Hepatic stellate cell (primary cell): ENCODE measurements at regions not wholly inside any gene's neighbourhood (a gene's known extent, or its start where the extent isn't known, plus 50 kb on each side); places are given as distances from the start of the nearest gene placed in this dataset.
"Not testable (repeated sequence)": the region's sequence is repeated elsewhere in the genome, so short reads cannot be mapped to it uniquely, and the experiment has no call there.

Source experiments
- DNase-seq: peaks from one replicate; pipeline ENCODE4 v3.0.0; 2011; ENCODE audit warnings: low spot score

DNA sequence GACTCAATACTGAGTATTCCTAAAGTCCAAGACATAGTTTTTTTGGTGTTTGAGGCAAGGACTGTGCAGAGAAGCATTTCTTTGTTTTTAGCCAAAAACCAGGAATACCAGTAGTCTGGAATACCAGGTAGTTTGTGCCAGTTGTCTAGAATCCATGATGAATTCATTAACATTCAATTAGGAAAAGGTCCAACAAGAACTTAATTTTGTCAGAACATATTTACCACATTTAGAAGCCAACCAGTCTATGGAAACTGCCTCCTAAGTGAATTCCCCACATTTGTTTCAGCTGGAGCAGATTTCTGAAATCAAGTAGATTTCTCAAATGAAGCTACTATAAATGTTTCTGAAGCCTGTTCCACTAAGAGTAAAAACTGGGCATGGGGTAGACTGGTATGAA is 1584.8 kb upstream of the ADGRL3 start:
- no peak for DNase-seq

DNA sequence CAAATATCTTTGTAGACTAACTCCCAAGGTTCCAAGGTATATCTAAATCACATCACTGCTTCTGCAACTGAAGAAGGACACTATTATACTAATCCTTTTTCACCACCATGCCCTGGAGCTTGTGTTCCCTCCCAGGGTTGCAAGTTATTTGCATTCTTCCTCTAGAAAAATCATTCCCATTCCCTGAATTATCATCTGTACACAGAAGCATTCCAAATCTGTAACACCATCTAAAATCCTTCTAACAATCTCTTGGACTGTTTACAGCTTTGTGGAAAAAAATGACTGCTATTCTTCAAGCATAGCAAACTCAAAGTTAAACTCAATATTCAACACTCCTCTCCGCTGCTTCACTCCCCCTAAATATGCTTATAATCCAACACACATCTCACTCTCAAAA is 1570.8 kb upstream of the ADGRL3 start:
- no peak for DNase-seq

GRCh38 chr4:59630235-59630634 is 1569.9 kb upstream of the ADGRL3 start:
- DNase-seq, result no peak

- DNase-seq, result no peak
Observed at GRCh38 chr4:59630922-59631321, 1569.2 kb upstream of the ADGRL3 start.

DNA sequence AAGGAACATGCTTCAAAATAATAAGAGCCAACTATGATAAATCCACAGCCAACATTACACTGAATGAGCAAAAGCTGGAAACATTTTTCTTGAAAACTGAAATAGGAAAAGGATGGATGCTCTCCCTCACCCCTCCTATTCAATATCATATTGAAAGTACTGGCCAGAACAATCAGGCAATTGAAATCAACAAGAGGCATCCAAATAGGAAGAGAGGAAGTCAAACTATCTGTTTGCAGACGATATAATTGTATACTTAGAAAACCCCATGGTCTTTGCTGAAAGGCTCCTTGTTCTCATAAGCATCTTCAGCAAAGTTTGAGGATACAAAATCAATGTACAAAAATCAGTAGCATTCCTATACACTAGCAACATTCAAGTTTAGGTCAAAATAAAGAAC is 1562.5 kb upstream of the ADGRL3 start:
- DNase-seq, result no peak

DNA sequence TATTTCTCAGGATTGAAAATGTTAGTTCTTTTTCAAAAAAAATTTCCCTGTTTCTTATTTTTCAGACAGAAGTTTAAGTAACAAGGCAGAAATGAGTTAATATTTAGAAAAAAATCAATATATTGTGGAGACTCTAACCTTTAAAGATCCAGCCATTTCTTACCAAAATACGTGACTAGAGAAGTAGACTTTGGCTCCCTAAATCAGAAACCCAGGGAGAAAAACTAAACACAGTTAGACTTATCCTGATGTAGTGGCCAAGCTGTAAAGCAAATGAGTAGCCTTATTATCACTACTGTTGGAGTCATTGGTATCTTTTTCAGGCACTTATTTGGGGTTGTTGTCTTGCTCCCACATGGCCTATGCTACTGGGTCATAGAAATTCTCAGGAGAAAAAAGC is 1556.4 kb upstream of the ADGRL3 start:
- no peak for DNase-seq

- no peak for DNase-seq
Observed at GRCh38 chr4:59644765-59645164, 1555.4 kb upstream of the ADGRL3 start.

DNA sequence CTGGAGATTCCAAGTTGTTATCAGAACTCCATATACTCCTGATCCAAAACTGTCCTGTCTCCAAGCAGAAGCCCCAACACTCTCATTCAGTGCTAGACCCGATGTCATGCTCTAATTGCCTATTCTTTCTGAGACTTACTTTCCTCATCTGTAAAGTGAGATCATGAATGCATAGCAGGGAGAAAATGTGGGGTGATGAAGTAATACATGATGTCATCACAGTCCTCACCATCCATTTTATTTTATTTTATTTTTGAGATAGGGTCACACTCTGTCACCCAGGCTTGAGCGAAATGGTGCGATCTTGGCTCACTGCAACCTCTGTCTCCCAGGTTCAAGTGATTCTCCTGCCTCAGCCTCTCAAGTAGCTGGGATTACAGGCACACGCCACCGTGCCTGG is 1554.0 kb upstream of the ADGRL3 start:
- no peak for DNase-seq

DNA sequence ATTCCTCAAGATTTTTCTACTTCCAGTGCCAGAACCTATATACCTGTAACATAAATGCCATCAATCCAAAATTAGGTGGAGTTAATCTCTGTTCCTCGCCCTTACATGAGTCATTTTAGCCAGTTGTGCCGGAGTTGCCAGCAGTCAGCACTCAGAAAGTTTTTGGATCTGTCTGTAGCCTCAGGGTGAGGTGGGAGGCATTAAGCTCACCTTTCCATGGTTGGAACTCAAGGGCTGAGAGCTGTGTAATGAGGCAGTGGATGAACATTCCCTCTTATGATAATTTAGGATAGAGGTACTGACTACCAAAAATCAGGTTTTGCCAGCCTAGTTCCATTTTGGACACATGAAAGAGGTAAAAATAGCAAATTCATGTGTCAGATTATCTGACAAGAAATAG is 1553.1 kb upstream of the ADGRL3 start:
- no peak for DNase-seq

- no peak for DNase-seq
Observed at GRCh38 chr4:59647500-59647899, 1552.6 kb upstream of the ADGRL3 start.

- no peak for DNase-seq
Observed at GRCh38 chr4:59650861-59651260, 1549.3 kb upstream of the ADGRL3 start.

DNA sequence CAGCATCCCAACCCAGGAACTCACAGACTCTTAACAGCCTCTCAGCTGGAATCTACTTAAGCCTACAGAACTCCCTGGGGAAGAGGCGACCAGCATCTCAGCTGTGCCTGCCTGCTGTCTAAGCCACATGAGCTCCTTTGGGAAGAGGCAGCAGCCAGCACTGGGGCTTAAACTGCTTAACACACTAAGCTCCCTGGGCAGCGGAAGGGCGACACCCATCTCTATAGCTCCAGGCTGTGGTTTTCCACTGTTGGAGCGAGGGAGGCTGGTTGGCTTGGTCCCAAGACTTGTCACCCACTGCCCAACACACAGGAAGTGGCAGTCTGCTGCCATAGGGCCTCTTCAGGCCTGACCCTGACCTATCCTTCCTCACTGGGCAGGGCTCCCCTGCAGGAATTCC is 1544.1 kb upstream of the ADGRL3 start:
- DNase-seq, result no peak

DNA sequence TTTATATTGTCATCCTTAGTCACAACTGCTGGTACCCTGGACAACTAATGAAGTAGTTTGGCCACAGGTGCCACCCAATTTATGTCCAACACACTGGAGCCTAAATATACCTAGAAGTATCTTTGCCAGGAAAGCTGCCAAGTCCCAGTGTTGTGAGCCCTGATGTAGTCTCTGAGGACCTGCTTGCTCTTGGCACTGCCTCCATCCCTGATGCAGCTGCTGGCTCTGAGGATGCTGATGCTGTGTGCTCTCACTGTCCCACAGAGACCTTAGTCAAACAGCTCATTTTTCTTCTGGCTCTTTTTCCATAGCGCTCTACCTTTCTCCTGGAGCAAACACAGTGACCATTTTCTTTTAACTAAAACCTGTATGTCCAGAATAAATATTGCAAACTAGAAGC is 1535.4 kb upstream of the ADGRL3 start:
- no peak for DNase-seq

DNA sequence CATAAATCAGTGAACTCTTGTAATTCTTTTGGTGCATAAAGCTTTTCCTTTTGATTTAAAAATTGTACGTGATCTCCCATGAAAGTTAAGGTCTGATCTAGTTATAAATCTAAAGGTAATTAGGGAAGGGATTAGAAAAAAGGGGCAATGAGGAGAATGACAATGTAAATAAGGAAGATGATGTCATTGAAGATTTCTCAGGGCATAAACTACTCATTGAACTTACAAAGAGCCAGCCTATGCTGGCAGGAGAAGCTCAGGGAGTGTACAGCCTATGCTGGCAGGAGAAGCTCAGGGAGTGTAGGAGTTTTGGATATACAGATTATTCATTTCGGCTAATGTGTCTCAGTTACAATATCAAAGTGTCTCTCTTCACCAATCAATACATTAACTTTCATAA is 1533.5 kb upstream of the ADGRL3 start:
- DNase-seq, result no peak

DNA sequence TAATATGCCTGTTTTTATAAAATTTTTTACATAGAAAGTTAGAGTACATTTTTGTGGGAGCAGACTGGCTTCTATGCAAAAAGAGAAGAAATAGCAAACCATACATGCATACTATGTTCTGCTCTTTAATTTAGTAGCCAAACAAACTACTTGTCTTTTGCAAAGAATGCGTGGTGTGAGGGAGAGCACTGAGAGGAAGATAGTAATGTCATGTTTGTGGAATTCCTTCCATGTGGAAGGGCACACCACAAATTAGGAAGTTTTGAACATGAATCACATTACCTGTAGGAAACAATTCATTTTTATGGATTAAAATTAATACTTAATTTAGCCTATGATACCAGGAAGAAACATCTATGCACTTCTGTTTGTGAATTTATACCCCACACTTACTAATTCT is 1529.1 kb upstream of the ADGRL3 start:
- DNase-seq, result no peak

DNA sequence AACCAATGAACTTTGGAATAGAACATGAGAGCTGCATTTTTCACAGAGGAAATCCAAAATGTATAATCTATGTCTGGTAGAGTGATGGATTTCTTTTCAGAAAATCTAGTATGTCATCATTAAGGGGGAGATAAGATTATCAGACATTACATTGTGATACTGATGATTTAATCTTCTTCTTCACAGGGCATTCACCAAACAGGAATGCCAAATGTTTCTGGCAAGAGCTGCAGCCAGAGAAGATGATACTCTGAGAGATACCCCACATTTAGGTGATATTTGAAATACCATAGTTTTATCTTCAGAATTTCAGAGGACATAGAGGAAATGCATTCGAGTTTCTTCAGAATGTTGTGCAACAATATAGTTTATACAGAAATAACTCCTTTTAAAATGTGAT is 1523.7 kb upstream of the ADGRL3 start:
- no peak for DNase-seq

GRCh38 chr4:59676992-59677391 is 1523.1 kb upstream of the ADGRL3 start:
- DNase-seq, result not testable (repeated sequence)

DNA sequence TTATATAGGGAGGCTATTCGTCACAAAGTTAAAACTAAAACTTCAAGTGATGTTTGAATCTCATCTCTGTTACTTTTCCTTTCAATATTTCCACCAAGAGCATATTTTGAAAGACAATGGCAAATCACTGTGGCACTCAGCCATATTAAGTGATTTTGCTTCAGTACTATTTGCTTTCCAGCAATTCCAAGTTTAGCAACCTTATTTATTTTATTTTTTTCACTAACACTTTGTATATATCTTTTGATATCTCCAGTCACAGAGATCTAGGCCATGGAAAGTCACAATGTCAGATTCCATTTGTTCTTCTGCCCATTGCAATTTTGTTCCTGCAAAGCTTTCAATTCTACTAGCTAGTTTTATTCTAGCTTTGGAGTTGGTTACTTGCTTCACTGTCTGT is 1514.5 kb upstream of the ADGRL3 start:
- DNase-seq, result no peak

DNA sequence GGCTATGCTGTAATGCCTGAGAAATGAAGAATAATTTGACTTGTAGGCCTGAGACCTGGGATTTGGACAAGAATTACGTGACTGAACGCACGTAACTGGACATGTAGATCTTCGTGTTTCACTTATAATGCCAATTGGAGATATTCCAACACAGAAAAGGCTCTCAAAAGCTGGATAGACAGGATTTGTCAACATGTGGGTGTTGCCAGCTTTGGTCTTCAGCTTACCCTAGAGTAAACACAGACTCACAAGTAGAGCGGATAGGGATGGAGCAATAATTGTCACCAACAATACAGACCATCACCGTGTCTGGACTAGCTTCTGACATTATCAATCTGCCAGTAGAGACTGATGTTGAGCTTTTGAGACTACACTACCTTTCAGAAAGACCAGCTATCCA is 1511.0 kb upstream of the ADGRL3 start:
- DNase-seq, result no peak

GRCh38 chr4:59695355-59696053 is 1504.6 kb upstream of the ADGRL3 start:
- DNase-seq, result no peak

DNA sequence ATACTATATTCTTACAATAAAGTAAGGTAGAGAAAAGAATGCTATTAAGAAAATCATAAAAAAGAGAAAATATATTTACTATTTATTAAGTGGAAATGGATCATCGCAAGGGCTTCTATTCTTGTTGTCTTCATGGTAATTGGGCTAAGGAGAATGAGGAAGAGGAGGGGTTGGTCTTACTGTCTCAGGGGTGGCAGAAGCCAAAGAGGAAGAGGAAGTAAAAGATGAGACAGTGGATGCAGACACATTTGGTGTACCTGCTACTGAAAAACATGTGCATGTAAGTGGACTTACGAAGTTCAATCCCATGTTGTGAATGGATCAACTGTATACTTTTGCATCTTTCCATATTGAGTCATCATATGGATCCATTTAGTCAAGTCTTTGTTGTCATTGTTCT is 1502.1 kb upstream of the ADGRL3 start:
- DNase-seq, result no peak

DNA sequence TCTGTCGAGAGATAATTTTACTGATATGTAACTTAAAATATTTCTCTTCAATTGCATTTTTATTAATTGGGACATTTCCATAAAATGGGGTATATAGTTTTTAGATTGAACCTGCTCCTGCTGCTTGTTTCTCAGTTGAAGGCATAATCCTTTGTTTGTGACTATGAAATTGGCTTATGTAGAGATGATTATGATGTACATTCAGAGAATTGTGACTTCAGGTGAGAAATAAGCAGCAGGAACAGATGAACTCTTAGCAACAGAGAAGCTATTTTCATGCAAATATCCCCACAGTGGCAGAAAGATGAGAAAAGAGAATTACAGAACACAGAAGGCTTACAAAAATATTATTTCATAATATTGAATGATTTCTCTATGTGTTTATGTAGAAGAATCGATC is 1499.5 kb upstream of the ADGRL3 start:
- DNase-seq, result no peak

DNA sequence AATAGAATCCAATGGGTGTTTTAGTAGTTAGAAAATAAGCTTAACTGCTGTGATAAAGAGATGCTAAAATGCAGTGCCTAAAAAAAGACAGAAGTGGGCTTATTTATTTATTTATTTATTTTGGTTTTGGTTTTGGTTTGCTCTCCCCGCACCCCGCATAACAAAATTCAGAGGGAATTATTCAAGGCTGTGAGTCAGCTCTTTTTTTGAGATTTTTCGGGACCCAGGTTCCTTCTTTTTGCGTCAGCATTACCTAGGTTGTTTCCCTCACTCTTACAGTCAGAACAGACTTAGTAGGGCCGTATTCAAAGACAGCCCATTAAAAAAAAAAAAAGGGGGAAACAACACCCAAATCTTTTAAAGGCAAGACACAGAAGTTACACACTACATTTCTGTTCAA is 1495.5 kb upstream of the ADGRL3 start:
- DNase-seq, result no peak

DNA sequence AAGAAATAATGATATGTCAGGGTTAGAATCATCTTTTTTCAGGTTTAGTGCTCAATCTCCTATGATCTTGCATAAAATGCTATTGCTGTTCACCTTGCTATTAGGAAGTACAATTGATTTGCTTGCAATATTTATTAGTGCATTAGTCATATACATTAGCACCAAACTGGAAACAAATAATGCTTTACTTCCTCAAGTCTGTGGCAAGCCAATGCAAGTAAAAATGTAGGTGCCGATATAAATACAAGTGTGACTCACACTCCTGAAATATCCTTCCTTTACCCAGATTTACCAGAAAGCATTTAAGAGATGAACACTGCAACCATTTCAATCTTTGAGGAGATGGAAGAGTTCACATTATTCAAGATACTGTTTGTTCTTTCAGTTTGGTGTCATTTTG is 1487.7 kb upstream of the ADGRL3 start:
- DNase-seq, result no peak

GRCh38 chr4:59724286-59724685 is 1475.8 kb upstream of the ADGRL3 start:
- not testable (repeated sequence) for DNase-seq
